Thyroid gland (tissue), 4 donors: ENCODE measurements at regions not wholly inside any gene's neighbourhood (a gene's known extent, or its start where the extent isn't known, plus 50 kb on each side); places are given as distances from the start of the nearest gene placed in this dataset.

ENCODE experiments used
- DNase-seq, 2 donors: peaks; one replicate each; pipeline ENCODE4 v3.0.0-alpha.2; 2019
- H3K27ac ChIP-seq, 3 donors: fragments of 200-600 bp; sonication (generic); 1 replicate in 2 of 3; 2 replicates in 1 of 3; pipeline ENCODE4 v1.5.1; 2016 to 2019; ENCODE audit warnings: mild to moderate bottlenecking in 1 of 3, moderate library complexity in 1 of 3
- H3K27me3 ChIP-seq: fragments of 200-600 bp; sonication (generic); one replicate; pipeline ENCODE4 v1.5.1; 2019
- H3K36me3 ChIP-seq, 2 donors: fragments of 200-600 bp; sonication (generic); one replicate each; pipeline ENCODE4 v1.5.1; 2016 to 2019
- H3K4me1 ChIP-seq, 2 donors: fragments of 200-600 bp; sonication (generic); one replicate each; pipeline ENCODE4 v1.5.1; 2017 to 2019
- H3K4me3 ChIP-seq, 3 donors: fragments of 200-600 bp; sonication (generic); replicated peaks in 1 of 3; 1 replicate in 2 of 3; 2 replicates in 1 of 3; pipeline ENCODE4 v1.5.1; 2016; ENCODE audit warnings: mild to moderate bottlenecking in 1 of 3
- H3K9me3 ChIP-seq: fragments of 200-600 bp; sonication (generic); one replicate; pipeline ENCODE4 v1.5.1; 2017
- CTCF ChIP-seq, 6 experiments: fragments of 200-600 bp in 3 of 6; fragments of 450-650 bp in 3 of 6; sonication (generic) in 3 of 6; IDR thresholded peaks; one replicate each; pipeline ENCODE4 v1.5.1; 2016 to 2019; ENCODE audit warnings: antibody characterized with exemption in 6 of 6, mild to moderate bottlenecking in 2 of 6, inconsistent platforms in 1 of 6, moderate library complexity in 1 of 6
- POLR2A ChIP-seq, 2 donors: fragments of 450-650 bp; IDR thresholded peaks; one replicate each; pipeline ENCODE4 v1.6.1; 2017; ENCODE audit warnings: antibody characterized with exemption in 2 of 2, mild to moderate bottlenecking in 2 of 2, moderate library complexity in 1 of 2
- WGBS, 2 donors: methylation state at CpG; one replicate each; pipeline ENCODE4 v1.1.5; 2017; 5-methylcytosine and 5-hydroxymethylcytosine counted together
- intact Hi-C: fragments of 100-400 bp; cut with DNase I; formaldehyde crosslinking; loops from one replicate; pipeline ENCODE4 v1.15.1; 2023

DNA sequence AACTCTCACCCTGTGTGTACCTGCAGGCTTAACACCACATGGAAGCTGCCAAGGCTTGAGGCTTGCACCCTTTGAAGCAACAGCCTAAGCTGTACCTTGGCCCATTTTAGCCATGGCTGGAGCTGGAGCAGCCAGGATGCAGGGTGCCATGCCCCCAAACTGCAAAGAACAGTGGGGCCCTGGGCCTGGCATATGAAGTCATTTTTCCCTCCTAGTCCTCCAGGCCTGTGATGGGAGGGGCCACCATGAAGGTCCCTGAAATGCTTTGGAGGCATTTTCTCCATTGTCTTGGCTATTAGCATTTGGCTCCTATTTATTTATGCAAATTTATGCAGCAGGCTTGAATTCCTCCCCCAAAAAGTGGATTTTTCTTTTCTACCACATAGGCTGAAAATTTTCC is 238.4 kb downstream of the CDCA7 start:
- DNase-seq, result no peak
- intact Hi-C loops, result no loop called here
- Histone ChIP-seq H3K36me3 (no peaks in the 10 kb centered on the region), H3K9me3 (no peaks in the 10 kb centered on the region), H3K4me1 (peaks cover 19 to 23% of the 10 kb centered on the region in 2 donors), H3K4me3 (no peak overlapping the region), H3K27ac (no peak overlapping the region), H3K27me3 (no peaks in the 10 kb centered on the region)
- TF ChIP-seq CTCF (IDR thresholded peaks at IDR 0.05), result no peak
- TF ChIP-seq POLR2A (IDR thresholded peaks at IDR 0.05), result no peak

- peaks cover 1 to 2% of the 10 kb centered on the region in 2 donors for H3K4me1 ChIP-seq
- H3K9me3 ChIP-seq, result no peaks in the 10 kb centered on the region
- H3K4me3 ChIP-seq, result no peak overlapping the region
- TF ChIP-seq CTCF (IDR thresholded peaks at IDR 0.05), result no peak
- no peak for TF ChIP-seq POLR2A (IDR thresholded peaks at IDR 0.05)
- no peak for DNase-seq
- intact Hi-C loops, result no loop called here
- no peaks in the 10 kb centered on the region for H3K27me3 ChIP-seq
- H3K27ac ChIP-seq, result no peak overlapping the region
- H3K36me3 ChIP-seq, result no peaks in the 10 kb centered on the region
Measured at GRCh38 chr2:173596244-173596643, 241.6 kb downstream of the CDCA7 start.

DNA sequence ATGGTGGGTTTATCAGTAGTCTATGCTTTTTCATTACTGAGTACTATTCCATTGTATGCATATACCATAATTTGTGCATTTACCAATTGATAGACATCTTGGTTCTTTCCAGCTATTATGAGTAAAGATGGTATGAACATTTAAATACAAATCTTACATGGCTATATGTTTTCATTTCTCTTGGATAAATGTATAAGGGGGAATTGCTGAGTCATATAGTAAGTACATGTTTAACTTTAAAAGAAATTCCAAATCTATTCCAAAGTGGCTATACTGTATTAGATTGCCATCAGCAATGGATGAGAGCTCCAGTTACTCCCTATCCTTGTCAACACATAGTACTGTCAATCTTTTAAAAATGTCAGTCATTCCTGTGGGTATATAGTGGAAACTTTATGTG is 243.9 kb downstream of the CDCA7 start:
- H3K9me3 ChIP-seq, result no peaks in the 10 kb centered on the region
- intact Hi-C loops, result no loop called here
- H3K4me1 ChIP-seq, result no peaks in the 10 kb centered on the region
- no peak overlapping the region for H3K4me3 ChIP-seq
- H3K27me3 ChIP-seq, result no peaks in the 10 kb centered on the region
- DNase-seq, result no peak
- no peak for TF ChIP-seq CTCF (IDR thresholded peaks at IDR 0.05)
- no peak for TF ChIP-seq POLR2A (IDR thresholded peaks at IDR 0.05)
- no peak overlapping the region for H3K27ac ChIP-seq
- H3K36me3 ChIP-seq, result no peaks in the 10 kb centered on the region

GRCh38 chr2:173599821-173600359 is 245.2 kb downstream of the CDCA7 start:
- Histone ChIP-seq H3K4me1 (no peaks in the 10 kb centered on the region), H3K27me3 (no peaks in the 10 kb centered on the region), H3K27ac (no peak overlapping the region), H3K4me3 (no peak overlapping the region), H3K36me3 (no peaks in the 10 kb centered on the region), H3K9me3 (no peaks in the 10 kb centered on the region)
- 81% methylated on average over 5 of the region's 5 CpGs for WGBS, 2 donors
- TF ChIP-seq CTCF (IDR thresholded peaks at IDR 0.05) (no peak), POLR2A (IDR thresholded peaks at IDR 0.05) (no peak)
- intact Hi-C loops, result no loop called here
- no peak for DNase-seq

DNA sequence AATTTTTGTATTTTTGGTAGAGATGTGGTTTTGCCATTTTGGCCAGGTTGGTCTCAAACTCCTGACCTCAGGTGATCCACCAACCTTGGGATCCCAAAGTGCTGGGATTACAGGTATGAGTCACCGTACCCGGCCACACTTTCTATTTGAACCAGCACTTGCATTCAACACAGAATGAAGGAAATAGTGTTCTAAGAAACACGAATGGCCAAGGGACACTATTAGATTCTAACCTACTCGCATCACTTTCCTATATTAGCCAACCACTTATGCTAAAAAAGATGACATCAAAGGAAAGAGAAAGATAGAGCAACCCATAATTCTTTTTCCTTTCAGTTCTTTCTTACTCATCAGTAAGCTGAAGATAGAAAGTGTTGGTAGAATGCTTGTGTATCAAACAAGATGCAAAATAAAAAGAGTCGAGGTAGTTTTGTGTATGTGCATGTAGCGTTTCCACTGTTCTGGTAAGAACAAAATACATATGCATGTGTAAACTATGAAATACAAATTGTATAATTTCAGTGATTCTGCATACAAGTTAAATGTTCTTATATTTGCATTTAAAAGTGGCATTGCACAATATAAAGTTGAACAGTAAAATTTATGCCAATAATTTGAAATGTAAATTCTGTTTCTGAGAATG is 247.6 kb downstream of the CDCA7 start:
- Histone ChIP-seq H3K4me1 (no peaks in the 10 kb centered on the region), H3K9me3 (no peaks in the 10 kb centered on the region)

More for the DNA sequence above, 247.6 kb downstream of the CDCA7 start:
- H3K4me3 ChIP-seq, result no peak overlapping the region
- no peaks in the 10 kb centered on the region for H3K36me3 ChIP-seq
- H3K27me3 ChIP-seq, result no peaks in the 10 kb centered on the region
- TF ChIP-seq CTCF (IDR thresholded peaks at IDR 0.05), result no peak
- no peak for TF ChIP-seq POLR2A (IDR thresholded peaks at IDR 0.05)
- intact Hi-C loops, result no loop called here
- no peak overlapping the region for H3K27ac ChIP-seq
- 90 to 91% methylated on average over 6 of the region's 6 CpGs for WGBS, 2 donors
- no peak for DNase-seq
